ENCODE measurements at regions not wholly inside any gene's neighbourhood (a gene's known extent, or its start where the extent isn't known, plus 50 kb on each side); places are given as distances from the start of the nearest gene placed in this dataset.
"Not testable (repeated sequence)": the region's sequence is repeated elsewhere in the genome, so short reads cannot be mapped to it uniquely, and the experiment has no call there.

DNA sequence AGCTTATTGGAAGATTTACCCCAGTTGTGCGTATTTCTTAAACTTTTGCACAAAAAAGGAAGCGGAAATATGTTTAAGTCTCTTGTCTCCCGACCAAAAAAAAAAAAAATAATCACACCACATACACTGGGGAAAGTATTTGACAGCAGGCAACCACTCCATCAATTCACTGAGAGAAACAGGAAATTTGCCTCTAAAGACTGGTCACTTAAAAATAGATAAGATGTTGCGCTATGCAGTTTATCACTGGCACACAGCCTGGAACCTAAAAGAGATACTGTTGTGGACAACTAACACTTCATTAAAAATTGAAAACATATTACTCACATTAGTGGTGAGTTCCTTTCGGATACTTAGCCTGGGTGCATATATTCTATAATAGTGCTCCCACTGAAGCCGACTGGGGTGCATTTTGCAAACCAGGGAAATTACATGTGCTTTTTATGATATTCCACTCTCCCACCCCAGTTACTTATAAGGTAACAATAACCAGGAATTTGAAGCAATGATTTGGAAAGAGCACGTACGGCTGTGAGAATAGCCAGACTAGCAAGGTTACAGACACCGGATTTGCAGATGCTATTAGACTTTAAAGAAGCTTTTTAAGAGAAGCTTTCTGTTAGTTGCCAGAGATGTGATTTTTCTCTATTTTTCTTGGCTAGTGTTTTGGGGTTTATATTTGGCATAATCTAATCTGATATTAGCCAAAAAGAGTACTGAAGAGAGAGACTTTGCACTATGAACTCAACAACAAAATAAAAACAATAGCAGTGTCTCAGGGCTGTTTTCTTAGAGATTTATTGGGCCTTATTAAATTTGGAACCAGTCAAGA is 311.5 kb downstream of the NOVA1 start:
- Mint-ChIP-seq H3K27me3 (peaks cover 0 to 6% (median 0%) of the 10 kb centered on the region in 3 donors), H3K27ac (no peak overlapping the region), H3K9me3 (peaks cover 0 to 3% (median under 1%) of the 10 kb centered on the region in 7 donors), H3K4me1 (no peaks in the 10 kb centered on the region), H3K36me3 (no peaks in the 10 kb centered on the region), H3K4me3 (no peak overlapping the region)
- ATAC-seq (ENCODE audit: low read depth in 2 of 2) (no peak), DNase-seq (no peak)

DNA sequence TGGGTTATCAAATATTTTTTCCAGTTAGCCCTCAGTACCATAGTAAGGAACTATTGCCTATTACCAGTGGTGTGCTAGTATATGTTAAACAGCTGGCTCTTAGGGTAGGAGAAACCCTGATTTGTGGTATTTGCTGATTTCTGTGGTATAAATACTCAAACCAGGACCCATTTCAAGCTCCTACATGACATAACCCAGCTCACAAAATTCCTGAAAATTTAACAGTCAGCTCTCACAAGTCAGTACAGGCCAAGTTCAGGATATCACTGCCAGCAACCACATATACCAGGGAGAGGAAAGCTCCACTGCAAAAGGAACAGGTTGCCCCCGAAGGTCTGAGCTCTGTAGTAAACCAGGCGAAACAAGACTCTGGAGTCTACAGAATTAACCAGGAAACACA is 315.3 kb downstream of the NOVA1 start:
- H3K36me3 Mint-ChIP-seq: no peaks in the 10 kb centered on the region
- no peak for DNase-seq

DNA sequence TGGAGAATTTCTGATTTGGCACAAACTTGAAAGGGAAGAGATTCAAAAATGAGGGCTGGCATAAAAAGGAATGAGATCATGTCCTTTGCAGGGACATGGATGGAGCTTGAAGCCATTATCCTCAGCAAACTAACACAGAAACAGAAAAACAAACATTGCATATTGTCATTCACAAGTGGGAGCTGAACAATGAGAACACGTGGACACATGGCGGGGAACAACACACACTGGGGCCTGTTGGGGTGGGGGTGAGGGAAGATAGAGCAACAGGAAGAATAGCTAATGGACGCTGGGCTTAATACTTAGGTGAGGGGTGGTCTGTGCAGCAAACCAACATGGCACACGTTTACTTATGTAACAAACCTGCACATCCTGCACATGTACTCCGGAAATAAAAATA is 315.8 kb downstream of the NOVA1 start:
- not testable (repeated sequence) for ATAC-seq (ENCODE audit: low read depth in 2 of 2); H3K4me3 Mint-ChIP-seq; H3K9me3 Mint-ChIP-seq; H3K27ac Mint-ChIP-seq; DNase-seq; H3K4me1 Mint-ChIP-seq; H3K27me3 Mint-ChIP-seq; H3K36me3 Mint-ChIP-seq

More for the DNA sequence above, 315.3 kb downstream of the NOVA1 start:
- peaks cover 0 to 3% (median 0%) of the 10 kb centered on the region in 7 donors for H3K9me3 Mint-ChIP-seq
- H3K27me3 Mint-ChIP-seq: peaks cover 0 to 6% (median 0%) of the 10 kb centered on the region in 3 donors
- H3K4me3 Mint-ChIP-seq: no peak overlapping the region
- H3K4me1 Mint-ChIP-seq: no peaks in the 10 kb centered on the region
- no peak for ATAC-seq (ENCODE audit: low read depth in 2 of 2)
- no peak overlapping the region for H3K27ac Mint-ChIP-seq

DNA sequence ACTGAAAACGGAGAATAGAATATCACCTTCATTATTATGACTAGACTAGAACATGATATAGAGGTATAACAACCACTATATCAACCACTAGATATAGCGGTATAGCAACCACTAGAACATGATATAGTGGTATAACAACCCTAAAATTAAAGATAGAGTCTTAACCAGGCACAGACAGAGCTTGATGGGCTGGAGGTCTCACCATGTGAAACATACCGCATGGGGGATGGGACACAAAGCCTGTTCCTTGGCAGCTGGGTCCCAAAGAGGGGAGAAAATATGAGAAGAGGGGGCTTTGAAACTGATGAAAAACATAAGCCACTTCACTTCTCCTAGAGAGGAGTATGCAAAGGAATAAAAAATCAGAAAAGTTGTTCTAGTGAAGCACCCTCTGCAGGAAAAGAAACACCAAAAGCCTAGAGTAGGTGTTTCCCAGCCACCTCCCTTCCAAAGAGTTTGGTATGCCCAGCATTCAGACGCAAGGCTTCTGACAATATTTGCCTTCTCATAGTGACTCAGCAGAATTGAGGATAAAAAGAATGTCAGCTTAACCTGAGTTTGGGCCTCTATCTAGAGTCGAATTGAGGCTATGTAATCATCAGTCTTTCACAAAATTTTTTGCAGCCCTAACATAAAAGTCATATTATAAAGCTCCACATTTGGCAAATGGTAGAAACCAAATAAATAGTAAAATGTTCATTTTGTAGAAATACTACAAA is 316.4 kb downstream of the NOVA1 start:
- Mint-ChIP-seq H3K9me3 (peaks cover 0 to 3% (median 0%) of the 10 kb centered on the region in 7 donors), H3K27me3 (peaks cover 0 to 6% (median 0%) of the 10 kb centered on the region in 3 donors), H3K4me1 (no peaks in the 10 kb centered on the region), H3K27ac (no peak overlapping the region), H3K4me3 (no peak overlapping the region), H3K36me3 (no peaks in the 10 kb centered on the region)
- ATAC-seq (ENCODE audit: low read depth in 2 of 2) (no peak), DNase-seq (no peak)

DNA sequence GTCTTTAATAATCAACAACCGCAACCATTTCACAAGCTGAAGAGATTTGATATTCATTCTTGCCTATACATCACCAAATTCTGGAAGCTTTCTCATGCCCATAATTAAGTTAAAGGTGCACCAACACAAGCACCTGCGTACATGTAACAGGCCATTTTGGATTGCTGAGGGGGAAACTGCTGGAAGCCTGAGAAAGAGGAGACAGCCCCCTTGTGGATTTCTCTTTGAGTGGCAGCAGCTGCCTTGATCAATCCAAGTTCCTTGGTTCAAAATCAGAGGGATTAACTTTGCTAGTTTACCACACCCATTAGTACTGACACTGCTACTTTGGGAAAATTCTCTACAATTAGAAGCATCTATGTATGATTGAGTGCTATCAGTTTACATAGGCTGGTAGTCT is 321.1 kb downstream of the NOVA1 start:
- Mint-ChIP-seq H3K4me3 (no peak overlapping the region), H3K4me1 (no peaks in the 10 kb centered on the region), H3K27me3 (no peaks in the 10 kb centered on the region), H3K36me3 (no peaks in the 10 kb centered on the region), H3K27ac (no peak overlapping the region), H3K9me3 (peaks cover 0 to 8% (median 0%) of the 10 kb centered on the region in 7 donors)
- DNase-seq: no peak
- ATAC-seq (ENCODE audit: low read depth in 2 of 2): no peak

DNA sequence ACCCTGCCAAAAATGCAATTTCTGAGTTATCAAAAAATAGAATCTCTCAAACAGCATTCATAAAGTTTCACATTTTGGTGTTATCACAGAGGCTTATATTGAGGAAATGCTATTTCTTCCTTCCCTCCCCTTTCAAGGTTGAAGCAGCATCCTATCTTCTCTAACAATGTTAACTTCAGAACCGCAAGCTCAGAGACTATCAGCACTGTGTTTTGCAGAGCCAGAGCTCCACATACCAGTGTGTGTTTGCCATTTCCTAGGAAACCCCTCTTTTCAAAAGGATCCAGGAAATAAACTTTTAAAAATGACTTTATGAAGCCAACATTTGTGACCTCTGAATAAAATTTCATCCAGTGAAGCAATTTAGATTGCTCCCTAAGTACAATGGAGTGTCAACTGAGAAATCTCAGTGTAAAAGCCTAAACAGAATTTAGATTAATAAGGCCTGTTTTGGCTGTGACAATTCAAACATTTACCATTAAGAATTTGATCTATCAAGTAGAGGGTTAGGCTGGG is 332.6 kb downstream of the NOVA1 start:
- DNase-seq (no peak), ATAC-seq (ENCODE audit: low read depth in 2 of 2) (no peak)
- Mint-ChIP-seq H3K27ac (no peak overlapping the region), H3K4me3 (no peak overlapping the region), H3K36me3 (no peaks in the 10 kb centered on the region), H3K9me3 (peaks cover 3 to 6% (median 5%) of the 10 kb centered on the region in 7 donors), H3K27me3 (no peaks in the 10 kb centered on the region), H3K4me1 (no peaks in the 10 kb centered on the region)

DNA sequence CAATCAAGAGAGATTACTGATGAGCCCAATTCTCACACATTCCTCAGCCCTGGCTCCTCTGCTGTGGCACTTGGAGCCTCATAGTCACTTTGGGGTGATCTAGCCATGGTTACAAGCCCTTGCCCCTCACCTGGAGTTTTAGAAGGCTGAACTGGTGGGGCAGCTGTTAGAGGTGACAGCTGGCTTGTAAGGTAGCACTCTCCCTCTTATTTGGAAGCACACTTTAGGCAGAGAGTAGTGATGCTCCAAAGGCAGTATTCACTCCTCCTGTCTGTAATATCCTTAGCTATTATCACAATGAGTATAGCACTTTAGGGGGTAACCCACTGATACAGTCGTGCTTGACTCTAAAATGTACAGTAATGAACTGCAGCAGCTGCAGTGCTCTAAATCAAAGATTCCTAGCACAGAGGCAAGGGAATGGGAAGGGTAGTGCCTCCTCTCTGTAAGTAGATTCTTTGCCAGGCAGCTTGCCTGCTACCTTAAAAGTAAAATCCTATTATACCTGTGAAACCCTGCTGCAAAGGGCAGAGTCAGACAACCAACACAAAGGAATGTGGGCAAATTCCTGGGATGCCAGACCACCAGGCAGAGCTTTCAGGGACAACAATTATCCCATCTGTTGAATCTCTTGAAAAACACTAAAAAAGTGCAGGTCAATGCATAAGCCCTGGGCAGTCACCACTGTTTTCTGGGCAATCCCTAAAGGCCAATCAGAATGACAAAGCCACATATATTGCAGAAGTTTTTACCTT is 336.3 kb downstream of the NOVA1 start:
- peaks cover 0 to 6% (median 3%) of the 10 kb centered on the region in 7 donors for H3K9me3 Mint-ChIP-seq

DNA sequence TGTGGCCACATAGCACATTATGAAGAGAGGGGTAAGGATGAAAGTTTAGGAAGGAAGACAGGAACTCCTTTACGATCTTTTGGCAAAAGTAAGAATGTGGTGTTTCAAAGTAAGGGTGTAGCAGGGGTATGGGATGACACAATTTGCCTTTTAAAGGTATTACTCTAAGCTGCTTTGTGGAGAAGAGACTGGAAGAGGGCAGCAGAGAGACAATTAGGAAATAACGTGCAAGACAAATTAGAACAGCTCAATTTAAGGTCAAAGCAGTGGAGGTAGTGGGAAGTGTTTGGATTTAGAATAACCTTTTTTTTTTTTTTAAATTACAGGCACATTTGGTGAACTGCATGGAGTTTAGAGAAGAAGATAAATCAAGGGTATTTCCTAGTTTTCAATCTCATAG is 342.6 kb downstream of the NOVA1 start:
- ATAC-seq (ENCODE audit: low read depth in 2 of 2): no peak
- Mint-ChIP-seq H3K4me1 (no peaks in the 10 kb centered on the region), H3K9me3 (peaks cover 0 to 5% (median under 1%) of the 10 kb centered on the region in 7 donors), H3K4me3 (no peak overlapping the region), H3K36me3 (no peaks in the 10 kb centered on the region), H3K27me3 (no peaks in the 10 kb centered on the region), H3K27ac (no peak overlapping the region)
- no peak for DNase-seq

More for the DNA sequence above, 336.3 kb downstream of the NOVA1 start:
- H3K4me3 Mint-ChIP-seq: no peak overlapping the region
- ATAC-seq (ENCODE audit: low read depth in 2 of 2) (no peak), DNase-seq (no peak)
- H3K36me3 Mint-ChIP-seq: no peaks in the 10 kb centered on the region
- no peaks in the 10 kb centered on the region for H3K27me3 Mint-ChIP-seq
- no peak overlapping the region for H3K27ac Mint-ChIP-seq
- H3K4me1 Mint-ChIP-seq: no peaks in the 10 kb centered on the region

DNA sequence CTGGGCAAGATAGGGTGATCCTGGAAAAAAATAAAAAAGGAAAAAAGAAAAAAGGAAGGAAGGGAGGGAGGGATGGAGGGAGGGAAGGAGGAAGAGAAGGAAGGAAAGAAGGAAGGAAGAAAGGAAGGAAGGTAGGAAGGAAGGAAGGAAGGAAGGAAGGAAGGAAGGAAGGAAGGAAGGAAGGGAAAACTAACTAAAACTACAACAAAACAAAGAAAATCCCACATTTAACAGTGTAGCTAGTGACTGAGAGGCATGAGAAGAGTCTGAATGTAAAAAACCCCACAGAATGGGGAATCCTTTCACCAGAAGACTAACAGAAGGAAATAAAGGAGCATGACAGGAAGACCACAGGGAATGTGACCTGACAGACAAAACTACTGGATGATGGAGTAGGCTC is 345.7 kb downstream of the NOVA1 start:
- Mint-ChIP-seq H3K27ac (no peak overlapping the region), H3K36me3 (no peaks in the 10 kb centered on the region), H3K4me1 (no peaks in the 10 kb centered on the region), H3K27me3 (no peaks in the 10 kb centered on the region), H3K4me3 (no peak overlapping the region), H3K9me3 (peaks cover 0 to 10% (median 3%) of the 10 kb centered on the region in 7 donors)
- ATAC-seq (ENCODE audit: low read depth in 2 of 2): no peak
- no peak for DNase-seq

DNA sequence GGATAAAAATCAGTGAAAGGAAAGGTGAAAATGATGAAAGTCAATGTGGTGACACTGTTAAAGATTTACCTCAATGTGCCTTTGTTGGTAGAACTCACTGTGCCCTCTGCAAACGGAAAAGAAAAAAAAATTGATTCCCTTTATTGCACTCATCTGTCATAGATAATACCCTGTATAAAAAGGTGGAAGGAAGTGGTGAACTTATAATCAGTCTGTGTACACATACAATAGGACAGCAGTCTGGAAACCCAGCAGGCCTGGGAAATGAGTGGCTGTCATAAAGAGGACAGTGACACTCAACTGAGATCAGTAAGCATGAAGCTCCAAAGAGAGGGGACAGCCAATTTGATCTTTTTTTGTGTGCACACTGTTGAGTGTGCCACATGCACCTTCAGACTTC is 364.7 kb downstream of the NOVA1 start:
- peaks cover 0 to 2% (median 0%) of the 10 kb centered on the region in 7 donors for H3K9me3 Mint-ChIP-seq
- no peaks in the 10 kb centered on the region for H3K27me3 Mint-ChIP-seq
- no peaks in the 10 kb centered on the region for H3K4me1 Mint-ChIP-seq
- DNase-seq (no peak), ATAC-seq (ENCODE audit: low read depth in 2 of 2) (no peak)
- no peaks in the 10 kb centered on the region for H3K36me3 Mint-ChIP-seq
- H3K4me3 Mint-ChIP-seq: no peak overlapping the region
- no peak overlapping the region for H3K27ac Mint-ChIP-seq

DNA sequence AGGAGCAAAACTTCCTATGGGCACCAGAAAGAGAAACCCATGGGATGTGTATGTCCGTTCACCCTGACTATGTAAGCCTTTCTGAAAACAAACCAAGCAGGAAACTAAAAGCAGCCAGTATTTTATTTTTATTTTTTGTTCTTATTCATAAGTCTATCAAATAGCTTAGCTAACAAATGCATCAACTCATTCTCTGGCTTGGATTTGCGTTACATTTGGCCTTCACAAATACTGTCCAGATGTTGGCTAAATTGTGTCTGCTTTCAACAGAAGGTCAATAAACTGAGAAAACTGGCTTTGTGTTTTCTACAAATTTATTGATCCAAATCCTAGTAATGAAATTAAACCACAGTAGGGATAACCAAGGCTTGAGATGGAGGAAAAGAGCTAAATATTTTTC is 379.0 kb downstream of the NOVA1 start:
- no peak overlapping the region for H3K27ac Mint-ChIP-seq
- no peaks in the 10 kb centered on the region for H3K4me1 Mint-ChIP-seq
- DNase-seq (no peak), ATAC-seq (ENCODE audit: low read depth in 2 of 2) (no peak)
- peaks cover 0 to 7% (median 3%) of the 10 kb centered on the region in 7 donors for H3K9me3 Mint-ChIP-seq
- no peaks in the 10 kb centered on the region for H3K27me3 Mint-ChIP-seq
- no peaks in the 10 kb centered on the region for H3K36me3 Mint-ChIP-seq
- H3K4me3 Mint-ChIP-seq: no peak overlapping the region

DNA sequence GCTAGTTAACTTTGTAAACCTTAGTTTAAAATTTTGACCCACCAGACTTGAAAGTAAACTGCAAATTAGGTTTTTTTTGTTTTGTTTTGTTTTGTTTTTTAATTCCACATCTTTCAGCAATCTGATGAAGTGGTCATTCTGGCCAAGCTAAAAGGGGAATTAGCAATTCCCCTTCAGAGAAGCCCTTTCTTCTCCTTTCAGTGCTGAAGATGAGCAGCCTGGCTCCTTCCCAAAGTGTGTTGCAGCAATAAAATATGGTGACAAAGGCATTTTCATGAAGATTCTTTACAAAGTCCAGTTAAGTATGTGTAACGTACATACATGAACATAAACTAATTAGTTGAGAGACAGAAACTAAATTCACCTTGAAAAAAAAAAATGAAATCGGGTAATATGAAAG is 380.1 kb downstream of the NOVA1 start:
- Mint-ChIP-seq H3K36me3 (no peaks in the 10 kb centered on the region), H3K4me3 (no peak overlapping the region), H3K4me1 (no peaks in the 10 kb centered on the region), H3K27ac (no peak overlapping the region), H3K27me3 (peaks cover 0 to 4% (median 0%) of the 10 kb centered on the region in 3 donors), H3K9me3 (peaks cover 0 to 10% (median 3%) of the 10 kb centered on the region in 7 donors)
- DNase-seq (no peak), ATAC-seq (ENCODE audit: low read depth in 2 of 2) (no peak)

DNA sequence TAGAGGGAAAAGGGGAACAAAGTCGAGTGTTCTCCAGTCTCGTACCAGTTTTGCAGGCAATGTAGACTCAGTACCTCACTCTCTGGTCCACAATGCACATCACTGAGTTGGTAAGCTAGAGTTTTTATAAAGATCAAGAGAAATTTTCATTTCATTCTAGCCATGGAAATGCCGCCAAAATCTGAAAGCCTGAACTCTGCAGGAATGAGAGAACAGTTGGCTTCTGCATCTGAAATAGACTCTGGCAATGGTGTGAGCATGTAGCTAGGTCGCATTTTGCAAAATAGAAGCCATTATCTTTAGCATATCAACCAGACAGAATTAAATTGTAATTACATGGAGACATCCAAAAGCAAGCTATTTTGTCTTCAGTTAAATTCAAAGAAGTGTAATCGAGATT is 381.0 kb downstream of the NOVA1 start:
- ATAC-seq (ENCODE audit: low read depth in 2 of 2) (no peak), DNase-seq (no peak)
- H3K9me3 Mint-ChIP-seq: peaks cover 0 to 10% (median 3%) of the 10 kb centered on the region in 7 donors
- H3K36me3 Mint-ChIP-seq: no peaks in the 10 kb centered on the region
- no peak overlapping the region for H3K4me3 Mint-ChIP-seq
- peaks cover 0 to 4% (median 0%) of the 10 kb centered on the region in 3 donors for H3K27me3 Mint-ChIP-seq
- no peaks in the 10 kb centered on the region for H3K4me1 Mint-ChIP-seq
- H3K27ac Mint-ChIP-seq: no peak overlapping the region

All from naive B cell (primary cell).